ENCODE measurements at regions not wholly inside any gene's neighbourhood (a gene's known extent, or its start where the extent isn't known, plus 50 kb on each side); places are given as distances from the start of the nearest gene placed in this dataset.
"Not testable (repeated sequence)": the region's sequence is repeated elsewhere in the genome, so short reads cannot be mapped to it uniquely, and the experiment has no call there.

DNA sequence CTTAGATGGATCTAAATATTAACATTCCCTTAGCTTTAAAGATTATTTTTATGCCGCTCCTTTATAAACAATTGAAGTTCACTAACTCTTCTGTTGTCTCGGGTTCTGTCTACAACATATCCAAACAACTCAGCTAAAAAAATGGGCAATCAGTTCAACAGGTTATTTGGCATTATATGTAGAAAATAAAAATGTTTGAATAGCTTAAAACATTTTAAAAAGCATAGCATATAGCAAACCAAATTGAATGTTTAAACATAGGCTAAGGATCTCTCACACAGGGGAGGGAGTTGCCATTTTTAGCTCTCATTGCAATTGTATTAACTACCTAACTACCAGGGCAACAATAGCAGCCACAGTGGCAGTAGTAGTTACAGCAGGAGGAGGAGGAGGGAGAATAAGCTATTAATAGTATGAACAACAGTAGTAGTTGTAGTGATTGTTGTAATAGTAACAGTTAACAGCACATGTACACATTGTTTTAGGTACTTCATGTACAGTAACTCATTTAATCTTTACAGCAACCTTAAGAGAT is 404.2 kb downstream of the KCNRG start:
- DNase-seq (ENCODE audit: low spot score) = no peak

DNA sequence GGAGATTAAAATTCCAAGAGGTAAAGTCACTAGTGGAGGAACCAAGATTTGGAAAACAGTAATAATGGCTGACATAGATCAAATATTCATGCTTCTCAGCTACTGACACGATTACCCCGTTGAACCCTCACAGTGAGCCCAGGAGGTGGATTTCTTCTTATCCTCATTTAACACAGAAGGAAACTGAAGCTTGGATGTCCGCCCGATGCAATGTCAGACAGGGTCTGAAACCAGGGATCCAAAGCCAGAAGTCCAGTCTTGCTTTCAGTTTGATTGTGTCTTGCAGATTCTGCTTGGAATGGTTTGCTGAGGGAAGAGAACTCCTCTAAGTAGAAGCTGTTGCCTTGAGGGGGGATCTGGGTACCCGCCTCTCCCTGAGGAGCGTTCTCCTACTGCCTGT is 404.7 kb downstream of the KCNRG start:
- no peak for DNase-seq (ENCODE audit: low spot score)

DNA sequence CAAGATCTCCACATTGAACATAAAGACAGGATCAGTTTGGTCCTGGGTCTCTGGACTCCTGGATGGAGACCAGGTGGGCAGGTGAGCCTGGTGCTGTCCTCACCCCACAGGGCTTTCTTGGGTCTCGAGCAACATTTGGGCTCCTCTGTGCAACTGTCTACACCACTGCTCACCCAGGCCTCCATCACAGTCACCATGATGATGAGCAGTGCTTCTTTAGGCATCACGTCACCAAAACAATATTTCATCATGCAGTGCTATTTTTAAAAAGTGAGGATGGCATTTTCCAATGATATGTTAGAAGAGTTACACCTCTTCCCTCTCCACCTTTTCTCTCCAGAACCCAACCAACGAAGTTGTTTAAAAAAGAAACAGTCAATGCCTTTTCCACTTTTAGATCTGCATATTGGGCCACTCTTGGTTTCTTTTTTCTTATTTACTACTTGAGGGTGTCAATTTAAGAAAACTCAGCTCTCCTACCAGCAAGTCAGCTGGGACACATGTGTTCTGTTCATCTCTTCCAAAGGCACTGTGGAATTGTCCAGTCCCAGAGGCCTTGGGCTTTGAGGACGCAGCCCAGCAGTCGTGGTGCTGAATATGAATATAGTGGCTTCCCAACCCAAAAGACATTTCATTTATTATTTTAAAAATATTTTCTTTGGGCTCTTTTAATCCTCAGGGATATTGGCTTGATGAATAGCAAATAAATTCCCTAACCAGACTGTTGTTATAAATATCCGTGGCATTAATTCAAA is 405.7 kb downstream of the KCNRG start:
- no peak for DNase-seq (ENCODE audit: low spot score)

DNA sequence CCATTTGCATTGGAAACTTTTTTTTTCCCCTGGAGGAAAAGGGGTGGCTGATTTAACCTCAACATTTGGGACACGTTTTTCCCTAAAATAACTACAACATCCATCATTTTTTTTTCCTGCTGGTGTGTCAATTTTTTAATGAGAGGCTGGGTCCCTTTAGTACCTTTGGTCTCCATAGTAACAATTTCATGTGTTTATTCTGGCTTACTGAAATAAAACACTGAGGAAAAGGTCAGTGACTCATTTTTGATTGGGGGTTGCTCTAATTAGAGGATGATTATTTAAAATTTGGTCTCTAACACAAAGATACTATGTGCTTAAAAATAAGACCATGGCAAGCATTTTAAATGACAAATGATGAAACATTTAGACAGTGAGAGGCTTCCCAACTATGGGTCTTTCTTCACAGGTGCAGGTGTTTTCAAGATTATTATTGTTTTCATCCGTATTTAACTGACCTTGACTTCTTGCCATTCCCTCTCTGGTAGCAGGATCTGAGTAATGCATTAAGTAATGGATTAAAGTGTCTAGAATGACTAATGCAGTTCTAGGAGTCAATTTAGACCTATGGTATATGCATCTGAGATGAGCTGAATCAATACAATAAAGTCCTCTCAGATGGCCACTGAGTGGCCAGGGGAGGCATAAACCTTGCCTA is 406.4 kb downstream of the KCNRG start:
- DNase-seq (ENCODE audit: low spot score) = peak; percentile 72

DNA sequence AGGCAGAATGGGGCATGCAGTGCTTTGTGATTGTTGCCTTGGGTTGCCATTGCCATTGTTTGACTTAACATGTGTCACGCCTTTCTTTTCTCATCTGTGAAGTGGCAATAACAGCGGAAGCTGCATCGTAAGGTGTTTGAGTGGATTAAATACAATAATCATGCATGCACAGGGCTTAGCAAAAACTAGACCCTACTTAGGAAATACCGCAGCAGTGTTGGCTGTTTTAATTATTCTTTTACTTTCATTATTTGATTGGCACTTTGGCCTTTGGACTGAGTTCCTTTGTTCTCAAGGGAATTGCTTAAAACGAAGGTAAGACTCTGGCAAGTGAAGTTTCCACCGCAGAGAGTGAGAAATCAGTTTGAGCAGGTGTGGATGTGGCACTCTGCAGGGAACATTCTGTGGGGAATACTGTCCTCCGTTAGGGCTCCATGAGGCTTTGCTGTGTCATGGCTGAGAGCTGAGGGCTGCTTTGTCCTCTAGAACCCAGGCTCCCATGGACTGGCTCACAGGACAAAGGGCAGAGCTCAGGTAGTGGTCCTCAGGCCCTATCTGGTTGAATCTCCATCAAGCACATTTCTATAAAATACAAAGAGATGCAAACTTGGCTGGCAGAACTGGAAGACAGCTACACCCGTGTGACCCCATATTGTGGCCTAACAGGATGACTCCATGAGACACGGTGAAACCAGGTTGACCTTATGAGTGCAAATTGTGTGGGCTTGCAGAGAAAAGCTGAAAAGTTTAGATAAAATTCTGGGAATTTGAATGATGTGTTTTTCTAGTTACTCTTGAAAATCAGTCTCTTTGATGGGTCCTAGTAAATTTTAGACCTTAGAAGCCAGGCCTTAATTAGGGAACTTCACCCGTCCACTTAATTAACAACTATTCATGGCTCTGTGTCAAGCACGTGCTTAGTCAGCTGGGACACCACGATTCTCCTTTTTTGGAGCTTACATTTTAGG is 407.2 kb downstream of the KCNRG start:
- DNase-seq (ENCODE audit: low spot score) = no peak

DNA sequence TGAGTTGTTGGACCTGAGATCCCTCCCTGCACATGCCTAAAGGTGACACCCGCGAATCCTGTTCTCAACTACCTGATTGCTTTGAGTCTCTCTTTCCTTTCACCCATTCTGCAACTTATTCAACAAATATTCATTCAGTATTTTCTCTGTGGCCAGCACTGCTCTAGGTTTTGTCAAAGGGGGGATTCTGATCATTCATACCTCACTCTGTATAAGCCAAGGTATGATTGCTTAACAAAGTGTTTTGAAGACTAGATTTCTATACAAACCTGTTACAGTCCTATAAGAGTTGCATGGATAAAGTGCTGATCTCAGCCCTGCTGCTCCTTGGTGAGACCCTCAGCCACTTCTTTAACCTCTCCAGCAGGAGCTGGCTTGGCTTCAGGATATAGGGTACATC is 409.7 kb downstream of the KCNRG start:
- no peak for DNase-seq (ENCODE audit: low spot score)

DNA sequence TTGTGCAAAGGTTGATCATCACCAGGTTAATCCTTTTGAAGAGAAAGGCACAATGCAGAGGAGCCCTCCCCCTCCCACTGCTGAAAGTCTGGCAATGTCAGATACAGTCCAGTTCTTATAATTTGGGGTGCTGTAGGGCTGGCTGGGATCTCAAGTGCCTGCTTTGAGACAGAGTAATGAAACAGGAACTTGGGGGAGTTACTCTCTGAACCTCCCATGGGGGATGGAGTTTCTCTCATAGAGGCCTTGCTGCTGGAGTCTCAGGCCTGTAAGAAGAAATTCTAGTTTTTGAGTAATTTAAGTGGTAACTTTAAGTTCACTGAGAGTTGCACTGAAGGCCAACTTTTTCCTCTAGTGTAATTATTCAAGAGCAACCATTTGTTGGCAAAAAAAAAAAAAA is 410.5 kb downstream of the KCNRG start:
- DNase-seq (ENCODE audit: low spot score) = no peak

DNA sequence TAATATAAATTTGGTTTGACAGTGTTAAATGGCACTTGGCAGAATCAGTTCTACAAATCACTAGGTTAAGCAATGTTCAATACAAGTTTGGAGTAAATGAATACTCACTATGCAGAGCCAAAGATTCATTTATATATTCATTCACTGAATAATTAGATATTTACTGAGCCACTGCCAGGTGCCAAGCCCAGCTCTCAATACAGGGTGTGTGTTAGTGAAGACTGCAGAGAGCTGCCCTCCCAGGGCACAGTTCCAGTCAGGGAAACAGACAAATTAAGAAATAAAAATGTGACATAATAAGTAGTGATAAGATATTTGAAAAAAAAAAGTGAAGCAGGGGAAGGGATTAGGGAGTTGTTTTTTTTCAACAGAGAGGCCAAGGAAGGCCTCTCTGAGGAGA is 411.7 kb downstream of the KCNRG start:
- DNase-seq (ENCODE audit: low spot score) = no peak

DNA sequence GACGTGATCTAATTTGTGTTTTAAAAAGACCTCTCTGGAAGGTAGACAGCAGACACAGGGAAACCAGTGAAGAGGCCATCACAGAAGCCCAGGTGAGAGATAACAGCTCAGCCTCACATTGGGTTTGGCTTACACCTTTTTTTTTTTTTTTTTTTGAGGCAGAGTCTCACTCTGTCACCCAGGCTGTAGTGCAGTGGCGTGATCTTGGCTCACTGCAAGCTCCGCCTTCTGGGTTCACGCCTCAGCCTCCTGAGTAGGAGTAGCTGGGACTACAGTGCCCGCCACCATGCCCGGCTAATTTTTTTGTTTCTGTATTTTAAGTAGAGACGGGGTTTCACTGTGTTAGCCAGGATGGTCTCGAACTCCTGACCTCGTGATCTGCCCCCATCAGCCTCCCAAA is 412.3 kb downstream of the KCNRG start:
- DNase-seq (ENCODE audit: low spot score) = not testable (repeated sequence)

DNA sequence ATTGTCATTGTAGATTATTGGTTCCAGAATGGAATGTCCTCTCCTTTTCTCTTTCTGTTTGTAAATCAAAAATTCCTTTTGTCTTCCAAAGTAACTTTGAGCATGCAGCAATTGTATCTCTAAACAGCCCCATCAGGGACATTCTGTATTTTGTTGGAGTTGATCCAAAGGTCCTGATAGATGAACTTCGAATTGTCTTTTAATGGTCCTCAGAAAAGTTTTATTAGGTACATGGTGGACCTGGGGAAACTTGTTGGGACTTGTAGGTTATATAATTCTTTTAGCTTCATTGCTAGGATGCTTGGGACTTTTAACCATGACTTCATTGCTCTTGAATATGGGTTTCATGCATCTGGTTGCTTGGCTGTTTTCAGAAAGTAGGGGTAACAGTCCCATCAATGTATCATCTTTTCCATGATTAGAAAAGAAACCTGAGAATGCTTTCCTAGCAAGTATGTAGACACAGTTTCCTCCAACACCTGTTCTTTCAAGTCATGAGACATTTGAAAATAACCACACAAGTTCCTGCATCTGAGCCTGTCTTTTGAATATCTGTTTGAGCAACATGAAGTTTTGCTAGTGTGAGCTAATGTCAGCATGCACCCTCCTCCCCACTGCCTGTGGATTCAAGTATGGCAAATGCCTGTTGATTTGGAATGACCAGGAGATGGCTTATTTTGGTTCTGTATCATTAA is 413.1 kb downstream of the KCNRG start:
- DNase-seq (ENCODE audit: low spot score) = no peak

DNA sequence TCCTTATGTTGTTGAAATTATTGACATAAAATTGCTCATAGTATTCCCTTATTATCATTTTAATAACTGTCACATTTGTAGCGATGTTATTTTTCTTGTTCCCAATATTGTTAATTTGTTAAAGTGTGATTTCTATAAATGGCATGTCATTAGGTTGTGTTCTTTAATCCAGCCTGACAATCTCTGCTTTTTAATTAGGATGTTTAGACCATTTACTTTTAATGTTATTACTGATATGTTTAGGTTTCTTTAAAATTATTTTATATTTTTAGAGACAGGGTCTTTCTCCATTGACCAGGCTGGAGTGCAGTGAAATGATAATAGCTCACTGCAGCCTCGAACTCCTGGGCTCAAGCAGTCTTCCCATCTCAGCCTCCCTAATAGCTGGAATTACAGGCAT is 408.5 kb downstream of the DLEU7 start:
- DNase-seq (ENCODE audit: low spot score) = no peak

DNA sequence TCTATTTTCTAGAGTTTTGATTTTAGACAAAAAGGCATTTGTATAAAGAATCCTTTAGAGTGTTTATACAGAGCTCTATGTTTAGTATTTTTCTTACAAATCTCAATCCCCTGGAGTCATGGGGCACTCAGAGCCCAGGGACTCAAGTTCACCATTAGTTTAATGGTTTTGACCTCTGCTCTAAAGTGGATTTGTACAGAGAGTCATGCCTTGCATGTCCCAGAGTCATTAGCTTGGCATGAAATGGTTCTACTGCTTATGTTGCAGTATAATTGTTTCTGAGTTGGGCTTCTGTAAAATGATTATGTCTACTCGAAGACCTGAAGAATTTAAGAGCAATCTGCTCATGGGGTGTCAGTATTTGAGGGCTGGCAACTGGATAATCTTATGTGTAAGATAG is 406.2 kb downstream of the DLEU7 start:
- no peak for DNase-seq (ENCODE audit: low spot score)

DNA sequence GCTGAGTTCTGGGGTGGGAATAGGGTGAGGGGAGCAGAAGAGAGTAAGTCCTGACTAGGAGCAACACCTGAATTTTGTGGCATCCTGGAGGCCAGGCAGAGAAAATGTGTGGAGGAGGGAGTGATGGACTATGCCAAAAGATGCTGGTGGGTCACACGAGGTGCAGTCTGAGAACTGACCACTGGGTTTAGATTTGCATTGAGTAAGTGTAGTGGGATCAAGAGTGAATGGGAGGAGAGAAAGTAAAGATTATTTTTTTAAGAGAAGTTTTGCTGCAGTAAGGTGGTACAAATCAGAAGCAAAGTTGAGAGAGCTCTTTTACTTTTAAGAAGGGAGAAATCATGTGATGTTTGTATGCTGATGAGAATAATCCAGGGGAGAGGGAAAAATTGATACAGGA is 405.1 kb downstream of the DLEU7 start:
- no peak for DNase-seq (ENCODE audit: low spot score)

DNA sequence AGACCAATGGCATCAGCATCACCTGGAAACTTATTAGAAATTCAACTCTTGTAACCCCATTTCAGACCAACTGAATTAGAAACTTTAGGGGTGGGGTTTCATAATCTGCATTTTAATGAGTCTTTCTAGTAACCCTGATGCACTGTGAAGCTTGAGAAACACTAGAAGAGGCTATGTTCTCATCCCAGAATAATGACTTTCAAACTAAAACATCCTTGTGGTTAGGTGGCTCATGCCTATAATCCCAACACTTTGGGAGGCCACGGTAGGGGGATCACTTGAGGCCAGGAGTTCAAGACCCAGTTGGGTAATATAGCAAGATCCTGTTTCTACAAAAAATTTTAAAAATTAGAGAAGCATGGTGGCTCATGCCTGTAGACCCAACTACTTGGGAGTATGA is 402.4 kb downstream of the DLEU7 start:
- DNase-seq (ENCODE audit: low spot score) = no peak

DNA sequence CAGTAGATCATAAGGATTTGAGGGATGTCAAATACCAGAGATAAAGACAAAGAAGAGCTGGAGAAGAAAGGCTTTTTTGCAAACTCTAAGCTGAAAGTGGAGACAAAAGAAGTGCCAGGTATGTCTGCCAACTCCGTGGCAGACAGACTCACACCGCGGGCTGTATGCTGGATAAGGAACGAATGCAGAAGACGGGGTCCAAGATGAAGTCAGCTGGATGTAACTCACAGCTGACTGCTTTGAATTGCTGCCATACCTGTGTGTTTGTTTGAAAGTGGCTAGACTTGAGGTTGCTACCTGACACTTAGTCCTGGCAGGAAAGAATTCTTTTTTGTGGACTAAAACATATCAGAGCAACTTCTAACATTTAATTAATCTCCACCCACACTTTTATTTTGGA is 398.8 kb downstream of the DLEU7 start:
- no peak for DNase-seq (ENCODE audit: low spot score)

DNA sequence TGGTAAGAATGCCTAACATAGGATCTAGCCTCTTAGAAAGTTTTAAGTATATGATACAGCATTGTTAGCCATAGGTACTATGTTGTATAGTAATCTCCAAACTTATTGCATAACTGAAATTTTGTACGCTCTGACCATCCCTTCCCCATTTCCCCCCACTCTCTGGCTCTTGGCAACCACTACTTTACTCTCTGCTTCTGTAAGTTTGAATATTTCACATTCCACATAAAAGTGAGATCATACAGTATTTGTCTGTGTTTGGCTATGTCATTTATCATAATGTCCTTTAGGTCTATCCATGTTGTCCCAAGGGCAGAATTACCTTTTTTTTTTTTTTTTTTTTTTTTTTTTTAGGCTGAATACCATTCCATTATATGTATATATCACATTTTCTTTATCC is 396.9 kb downstream of the DLEU7 start:
- DNase-seq (ENCODE audit: low spot score) = no peak

DNA sequence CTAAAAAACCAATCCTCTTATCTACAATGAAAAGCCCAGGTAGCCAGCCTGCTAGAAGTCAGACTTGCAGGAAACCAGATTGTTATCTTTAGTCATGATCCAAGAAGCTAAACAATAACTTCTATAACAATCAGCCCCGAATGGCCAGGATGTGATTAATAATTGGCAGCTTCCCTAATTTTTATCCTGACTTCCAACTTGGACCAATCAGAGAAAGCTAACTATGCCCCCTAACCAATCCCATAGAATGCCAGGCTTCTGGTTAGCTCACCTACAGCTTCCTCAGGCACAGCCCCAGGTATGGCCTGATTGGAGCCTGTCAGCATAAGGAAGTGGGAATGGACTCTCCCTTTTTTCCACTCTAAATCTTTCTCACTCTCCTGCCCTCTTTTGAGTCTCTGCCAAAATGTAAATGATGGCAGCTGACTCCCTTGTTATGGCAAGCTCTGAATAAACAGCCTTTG is 394.9 kb downstream of the DLEU7 start:
- peak; percentile 93 for DNase-seq (ENCODE audit: low spot score)

DNA sequence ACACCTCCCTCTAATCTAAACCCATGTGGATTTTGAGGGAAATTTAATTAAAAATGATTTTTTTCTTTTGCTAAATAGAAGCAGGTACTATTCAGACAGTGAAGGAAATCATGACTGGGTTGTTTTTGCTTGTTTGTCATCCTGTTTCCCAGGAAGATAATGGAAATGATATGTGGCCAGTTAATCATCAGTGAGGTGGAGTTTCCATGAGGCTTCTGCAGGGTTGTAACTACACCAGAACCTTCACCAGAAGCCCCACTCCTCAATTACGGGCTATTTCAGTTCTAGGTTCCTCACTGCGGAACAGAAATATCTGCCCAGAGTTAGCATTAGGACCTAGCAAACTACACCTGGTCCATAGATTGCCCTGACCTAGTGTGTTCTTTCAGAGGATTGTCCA is 394.0 kb downstream of the DLEU7 start:
- DNase-seq (ENCODE audit: low spot score) = peak; percentile 74

DNA sequence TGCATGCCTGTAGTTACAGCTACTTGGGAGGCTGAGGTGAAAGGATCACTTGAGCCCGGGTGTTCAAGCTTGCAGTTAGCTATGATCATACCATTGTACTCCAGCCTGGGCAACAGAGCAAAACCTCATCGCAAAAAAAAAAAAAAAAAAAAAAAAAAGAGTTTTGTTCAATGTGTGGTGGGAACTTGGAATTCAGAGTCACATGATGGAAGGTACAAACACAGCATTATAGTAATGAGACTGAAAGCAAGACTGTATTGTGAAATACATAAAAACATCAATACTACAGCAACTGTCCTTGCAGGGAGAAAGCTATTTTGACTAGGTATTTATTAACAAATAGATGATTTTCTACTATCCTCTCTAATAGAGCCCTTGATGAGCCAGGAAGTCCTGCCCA is 393.2 kb downstream of the DLEU7 start:
- DNase-seq (ENCODE audit: low spot score) = peak; percentile 23

DNA sequence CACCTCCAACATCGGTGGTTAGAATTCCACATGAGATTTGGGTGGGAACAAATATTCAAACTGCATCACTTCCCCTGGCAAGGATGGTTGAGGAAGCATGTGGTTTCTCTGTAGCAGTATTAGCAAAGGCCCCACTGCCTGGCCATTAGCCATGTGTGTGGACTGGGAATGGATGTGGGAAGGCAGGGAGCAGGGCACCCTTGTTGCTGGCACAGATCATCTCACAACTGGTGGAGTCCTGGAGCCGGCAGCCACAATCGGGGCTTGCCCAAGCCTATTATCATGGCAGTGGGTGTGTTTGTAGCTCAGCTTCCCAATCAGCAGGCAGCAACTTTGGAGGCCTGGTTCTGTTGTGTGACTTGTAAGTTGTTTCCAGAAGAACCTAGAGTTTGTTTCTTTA is 391.9 kb downstream of the DLEU7 start:
- no peak for DNase-seq (ENCODE audit: low spot score)

DNA sequence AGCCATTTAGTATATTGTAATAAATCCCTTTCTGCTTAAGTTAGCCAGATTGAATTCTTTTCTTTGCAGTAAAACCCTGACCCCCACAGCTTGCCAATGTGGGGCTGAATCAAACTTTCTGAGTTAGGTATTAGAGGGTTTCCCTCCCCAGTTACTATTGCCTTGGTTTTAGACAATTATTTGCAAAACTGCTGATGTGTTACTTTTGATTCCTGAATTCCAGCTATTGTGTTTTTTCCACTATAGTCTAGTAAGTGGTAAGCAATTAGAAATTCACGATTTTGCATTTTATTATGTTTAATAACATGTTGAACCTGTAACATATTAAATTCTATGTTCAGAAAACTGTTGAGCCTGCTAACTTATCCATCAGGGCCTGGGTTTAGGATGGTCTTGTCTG is 391.5 kb downstream of the DLEU7 start:
- no peak for DNase-seq (ENCODE audit: low spot score)

DNA sequence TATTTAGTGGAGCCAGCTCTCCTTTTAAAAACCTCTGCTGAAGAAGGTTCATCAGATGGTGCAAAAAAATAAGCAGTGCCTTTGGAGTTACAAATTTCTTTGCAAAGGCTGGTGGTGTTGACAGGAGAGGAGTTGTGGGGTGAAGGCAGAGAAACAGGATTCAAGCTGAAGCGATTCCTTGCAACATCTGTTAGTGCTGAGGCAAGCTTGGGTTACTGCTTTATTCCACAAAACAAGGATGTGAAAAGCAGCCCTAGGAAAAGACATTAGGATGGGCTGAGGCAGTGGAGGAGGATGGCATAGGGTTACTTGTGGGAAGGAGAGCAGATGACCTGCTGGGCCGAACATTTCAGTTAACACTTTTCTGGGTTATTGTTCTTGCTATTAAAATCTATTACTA is 390.7 kb downstream of the DLEU7 start:
- no peak for DNase-seq (ENCODE audit: low spot score)
